GM12874 (cell line): ENCODE measurements at regions not wholly inside any gene's neighbourhood (a gene's known extent, or its start where the extent isn't known, plus 50 kb on each side); places are given as distances from the start of the nearest gene placed in this dataset.

Experiments
- TF ChIP-seq, protein P1 (sequence below): IDR thresholded peaks from 2 replicates; pipeline ENCODE4 v1.5.1; 2011; ENCODE audit warnings: low read depth, mild to moderate bottlenecking, control low read depth, low read length, moderate library complexity; ENCODE audit not compliant: insufficient read depth

DNA sequence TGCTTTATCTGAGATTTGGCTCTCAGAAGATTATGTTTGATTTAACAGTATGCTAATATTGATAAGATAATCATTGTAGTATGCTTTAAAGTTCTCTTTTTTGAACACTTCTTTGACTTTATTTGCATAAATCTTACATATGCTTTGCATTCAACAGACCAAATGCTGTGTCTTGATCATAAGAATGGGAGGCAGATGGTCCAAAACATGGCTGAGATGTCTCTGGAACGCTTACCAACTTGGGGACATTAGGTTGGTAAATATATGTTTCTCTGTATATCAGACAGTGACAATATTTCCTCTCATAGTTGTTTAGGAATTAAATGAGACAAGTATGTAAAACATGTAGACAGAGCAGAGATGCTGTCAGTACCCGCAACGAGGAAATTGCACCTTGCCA lies 197.9 kb upstream of the CTNND2 start:
- TF ChIP-seq, protein P1, sequence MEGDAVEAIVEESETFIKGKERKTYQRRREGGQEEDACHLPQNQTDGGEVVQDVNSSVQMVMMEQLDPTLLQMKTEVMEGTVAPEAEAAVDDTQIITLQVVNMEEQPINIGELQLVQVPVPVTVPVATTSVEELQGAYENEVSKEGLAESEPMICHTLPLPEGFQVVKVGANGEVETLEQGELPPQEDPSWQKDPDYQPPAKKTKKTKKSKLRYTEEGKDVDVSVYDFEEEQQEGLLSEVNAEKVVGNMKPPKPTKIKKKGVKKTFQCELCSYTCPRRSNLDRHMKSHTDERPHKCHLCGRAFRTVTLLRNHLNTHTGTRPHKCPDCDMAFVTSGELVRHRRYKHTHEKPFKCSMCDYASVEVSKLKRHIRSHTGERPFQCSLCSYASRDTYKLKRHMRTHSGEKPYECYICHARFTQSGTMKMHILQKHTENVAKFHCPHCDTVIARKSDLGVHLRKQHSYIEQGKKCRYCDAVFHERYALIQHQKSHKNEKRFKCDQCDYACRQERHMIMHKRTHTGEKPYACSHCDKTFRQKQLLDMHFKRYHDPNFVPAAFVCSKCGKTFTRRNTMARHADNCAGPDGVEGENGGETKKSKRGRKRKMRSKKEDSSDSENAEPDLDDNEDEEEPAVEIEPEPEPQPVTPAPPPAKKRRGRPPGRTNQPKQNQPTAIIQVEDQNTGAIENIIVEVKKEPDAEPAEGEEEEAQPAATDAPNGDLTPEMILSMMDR: no peak

- TF ChIP-seq, protein P1: no peak
Measured at GRCh38 chr5:12100542-12100941, 196.3 kb upstream of the CTNND2 start.

- TF ChIP-seq, protein P1: no peak
Measured at GRCh38 chr5:12099296-12099695, 195.1 kb upstream of the CTNND2 start.

DNA sequence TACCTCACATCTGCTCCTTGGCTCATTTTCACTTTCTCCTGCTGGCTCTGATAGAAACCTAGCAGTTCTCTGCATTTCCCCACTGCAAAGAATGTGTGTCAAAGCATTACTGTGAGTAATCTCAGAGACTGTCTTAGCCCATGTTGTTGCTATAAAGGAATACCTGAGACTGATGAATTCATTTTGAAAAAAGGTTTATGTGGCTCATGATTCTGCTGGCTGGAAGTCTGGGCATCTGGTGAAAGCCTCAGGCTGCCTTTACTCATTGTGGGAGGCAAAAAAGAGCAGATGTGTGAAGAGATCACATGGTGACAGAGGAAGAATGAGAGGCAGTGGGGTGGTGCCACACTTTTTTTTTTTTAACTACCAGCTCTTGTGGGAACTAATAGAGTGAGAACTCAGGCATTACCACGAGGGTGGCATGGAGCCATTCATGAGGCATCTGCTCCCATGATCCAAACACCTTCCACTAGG lies 191.6 kb upstream of the CTNND2 start:
- TF ChIP-seq, protein P1: no peak

DNA sequence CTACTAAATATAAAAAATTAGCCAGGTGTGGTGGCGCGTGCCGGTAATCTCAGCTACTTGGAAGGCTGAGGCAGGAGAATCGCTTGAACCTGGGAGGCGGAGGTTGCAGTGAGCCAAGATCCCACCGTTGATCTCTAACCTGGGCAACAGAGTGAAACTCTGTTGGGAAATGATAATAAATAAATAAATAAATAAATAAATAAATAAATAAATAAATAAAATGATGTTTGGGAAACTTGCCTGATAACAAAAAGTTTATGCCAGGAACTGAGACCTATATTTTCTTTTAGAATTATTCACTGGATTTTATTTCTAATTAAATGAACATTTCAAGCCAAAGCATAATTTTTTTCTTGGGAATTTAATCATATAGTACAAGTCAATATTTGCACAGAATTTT lies 189.3 kb upstream of the CTNND2 start:
- TF ChIP-seq, protein P1: no peak

- TF ChIP-seq, protein P1: no peak
Measured at GRCh38 chr5:12080761-12081160, 176.5 kb upstream of the CTNND2 start.

DNA sequence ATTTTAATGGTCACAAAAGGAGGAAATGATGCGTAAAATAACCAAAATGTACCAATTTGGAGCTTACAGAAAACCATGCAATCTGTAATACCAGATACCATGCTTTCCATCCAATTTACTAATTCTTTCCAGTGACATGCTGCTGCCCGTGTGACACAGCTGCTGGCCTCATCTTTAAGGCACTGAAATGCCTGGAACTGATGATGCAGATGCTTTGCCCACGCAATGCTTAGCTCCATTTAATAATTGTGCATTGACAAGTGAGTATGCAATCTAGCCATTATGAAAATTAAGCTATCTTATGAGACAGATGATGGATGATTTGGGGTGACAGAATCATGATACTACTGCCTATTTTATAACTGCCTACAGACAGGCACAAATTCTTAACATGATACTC lies 169.2 kb upstream of the CTNND2 start:
- TF ChIP-seq, protein P1: no peak

DNA sequence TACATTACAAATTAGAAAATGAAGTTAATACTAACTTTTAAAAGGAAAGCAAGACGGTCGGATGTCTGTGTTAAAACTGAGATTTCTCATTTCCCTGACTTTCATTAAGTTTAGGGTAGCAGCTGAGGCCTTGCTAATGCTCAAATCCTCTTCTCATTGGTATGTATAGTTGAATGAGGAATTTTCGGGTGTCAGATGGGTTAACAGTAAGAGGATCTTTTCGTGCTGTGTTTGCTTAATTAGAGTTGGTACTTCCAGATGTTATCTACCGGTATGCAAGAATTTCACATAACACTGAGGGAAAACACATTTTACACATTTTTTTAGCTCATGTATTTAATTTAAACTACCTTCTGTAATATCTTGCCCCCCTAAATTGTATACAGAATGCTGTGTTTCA lies 168.2 kb upstream of the CTNND2 start:
- TF ChIP-seq, protein P1: no peak
